ENCODE measurements at regions not wholly inside any gene's neighbourhood (a gene's known extent, or its start where the extent isn't known, plus 50 kb on each side); places are given as distances from the start of the nearest gene placed in this dataset.

DNA sequence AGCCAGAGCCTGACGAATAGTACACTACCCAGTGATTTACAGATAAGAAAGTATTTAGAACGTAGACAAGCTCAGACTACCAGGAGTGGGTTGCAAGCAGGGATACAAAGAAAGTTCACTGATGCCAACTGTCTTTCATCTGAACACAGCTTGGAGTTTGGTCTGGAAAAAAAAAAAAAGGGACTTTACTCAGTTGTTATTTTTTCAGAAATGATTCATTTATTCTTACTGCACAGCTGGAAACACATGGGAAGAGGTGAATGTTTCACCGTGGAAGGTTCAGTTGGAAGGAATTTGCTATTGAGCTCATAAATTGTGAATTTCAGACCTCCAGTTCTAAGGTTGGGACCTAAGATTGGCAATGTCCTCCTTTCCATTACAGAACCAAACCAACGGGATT, 259.7 kb downstream of the ETAA1 start:
- Mint-ChIP-seq H3K27ac (no peak overlapping the region), H3K27me3 (no peaks in the 10 kb centered on the region), H3K36me3 (no peaks in the 10 kb centered on the region), H3K4me3 (no peak overlapping the region), H3K4me1 (peaks cover 0 to 2% of the 10 kb centered on the region in 2 donors), H3K9me3 (peaks cover 4 to 7% of the 10 kb centered on the region in 2 donors)
- DNase-seq (no peak), ATAC-seq (replicated peaks) (no peak)

DNA sequence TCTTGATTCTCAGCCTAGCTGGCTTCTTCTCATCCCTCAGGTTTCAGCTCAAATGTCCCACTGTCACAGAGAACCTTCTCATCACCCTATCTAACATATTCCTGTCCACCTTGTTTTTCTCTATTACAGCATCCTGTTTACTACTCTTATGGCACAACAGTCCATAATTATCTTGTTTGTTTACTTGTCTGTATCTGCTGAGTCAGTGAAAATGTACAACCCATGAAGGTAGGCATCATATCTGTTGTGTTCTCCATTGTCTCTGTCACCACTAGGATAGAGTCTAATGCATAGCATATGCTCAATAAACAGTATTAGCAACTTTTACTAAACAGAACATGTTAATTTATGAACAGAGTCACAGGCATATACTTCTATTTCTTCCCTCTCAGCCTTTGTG, 261.7 kb downstream of the ETAA1 start:
- H3K27me3 Mint-ChIP-seq: no peaks in the 10 kb centered on the region
- no peak for ATAC-seq (replicated peaks)
- peaks cover 4 to 5% of the 10 kb centered on the region in 2 donors for H3K9me3 Mint-ChIP-seq

DNA sequence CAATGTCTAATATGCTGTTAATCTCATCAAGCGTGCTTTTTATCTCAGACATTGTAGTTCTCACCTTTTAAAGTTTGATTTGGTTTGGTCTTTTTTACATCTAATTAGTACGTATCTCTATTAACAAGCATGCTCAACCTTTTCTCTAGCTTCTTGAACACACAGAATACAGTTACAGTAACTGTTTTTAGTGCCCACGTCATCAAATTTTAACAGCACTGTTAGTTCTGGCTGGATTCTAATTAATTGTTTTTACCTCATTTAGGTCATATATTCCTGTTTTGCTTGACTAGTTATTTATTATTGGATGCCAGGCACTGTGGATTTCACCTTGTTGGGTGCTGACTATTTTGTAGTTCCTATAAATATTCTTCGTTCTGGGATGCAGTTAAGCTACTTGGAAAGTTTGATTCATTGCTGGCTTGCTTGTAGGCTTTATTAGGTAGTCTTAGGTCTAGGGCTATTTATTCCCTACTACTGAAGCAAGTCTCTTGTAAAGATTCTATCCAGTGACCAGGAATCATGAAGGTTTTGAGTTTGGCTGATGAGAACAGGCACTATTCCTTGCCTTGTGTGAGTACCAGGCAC, 263.0 kb downstream of the ETAA1 start:
- H3K9me3 Mint-ChIP-seq: peaks cover 3 to 5% of the 10 kb centered on the region in 2 donors
- no peaks in the 10 kb centered on the region for H3K36me3 Mint-ChIP-seq
- ATAC-seq (replicated peaks) (no peak), DNase-seq (no peak)
- no peak overlapping the region for H3K4me3 Mint-ChIP-seq
- H3K4me1 Mint-ChIP-seq: no peaks in the 10 kb centered on the region
- H3K27me3 Mint-ChIP-seq: no peaks in the 10 kb centered on the region
- no peak overlapping the region for H3K27ac Mint-ChIP-seq

More for the DNA sequence above, 261.7 kb downstream of the ETAA1 start:
- DNase-seq: no peak
- Mint-ChIP-seq H3K36me3 (no peaks in the 10 kb centered on the region), H3K4me1 (no peaks in the 10 kb centered on the region), H3K4me3 (no peak overlapping the region), H3K27ac (no peak overlapping the region)

DNA sequence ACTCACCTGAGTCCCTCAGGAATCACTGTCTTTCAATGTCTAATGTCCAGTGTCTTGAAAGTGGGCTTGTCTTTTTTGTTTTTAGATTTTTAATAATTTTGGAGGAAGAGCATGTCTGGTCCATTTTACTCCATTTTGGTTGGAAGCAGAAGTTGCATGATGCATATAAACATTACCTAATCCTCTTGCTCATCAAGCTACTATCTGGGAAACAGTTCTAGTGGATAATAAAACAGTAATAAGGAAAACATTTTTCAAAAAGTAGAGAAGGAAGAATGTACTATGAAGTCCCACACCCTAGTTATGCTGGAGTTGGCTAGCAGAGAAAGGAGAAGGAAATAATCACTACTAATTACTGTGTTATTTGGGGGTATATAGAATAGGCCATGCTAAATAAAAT, 263.7 kb downstream of the ETAA1 start:
- no peak for ATAC-seq (replicated peaks)
- Mint-ChIP-seq H3K27ac (no peak overlapping the region), H3K4me3 (no peak overlapping the region), H3K9me3 (peaks cover 0 to 4% of the 10 kb centered on the region in 2 donors), H3K27me3 (no peaks in the 10 kb centered on the region), H3K36me3 (no peaks in the 10 kb centered on the region), H3K4me1 (no peaks in the 10 kb centered on the region)
- DNase-seq: no peak

DNA sequence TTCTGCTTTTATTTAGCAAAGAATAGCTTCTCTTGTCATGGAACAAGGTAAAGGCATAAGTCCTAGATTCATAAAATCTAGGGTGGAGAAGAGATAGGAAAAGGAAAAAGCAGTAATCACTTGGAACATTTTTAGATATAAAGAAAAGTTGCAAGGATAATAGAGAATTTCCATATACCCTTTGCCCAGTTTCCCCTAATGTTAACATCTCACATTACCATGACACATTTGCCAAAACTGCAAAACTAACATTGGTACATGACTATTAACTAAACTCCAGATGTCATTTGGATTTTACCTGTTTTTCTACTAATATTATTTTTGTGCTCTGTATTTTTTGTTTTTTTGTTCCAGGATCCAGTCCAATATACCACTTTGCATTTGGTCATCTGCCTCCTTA, 265.1 kb downstream of the ETAA1 start:
- no peak for ATAC-seq (replicated peaks)
- H3K27me3 Mint-ChIP-seq: peaks cover 0 to 5% of the 10 kb centered on the region in 2 donors
- no peaks in the 10 kb centered on the region for H3K4me1 Mint-ChIP-seq
- no peaks in the 10 kb centered on the region for H3K36me3 Mint-ChIP-seq
- H3K27ac Mint-ChIP-seq: no peak overlapping the region
- H3K4me3 Mint-ChIP-seq: no peak overlapping the region
- DNase-seq: no peak
- H3K9me3 Mint-ChIP-seq: peaks cover 0 to 4% of the 10 kb centered on the region in 2 donors

DNA sequence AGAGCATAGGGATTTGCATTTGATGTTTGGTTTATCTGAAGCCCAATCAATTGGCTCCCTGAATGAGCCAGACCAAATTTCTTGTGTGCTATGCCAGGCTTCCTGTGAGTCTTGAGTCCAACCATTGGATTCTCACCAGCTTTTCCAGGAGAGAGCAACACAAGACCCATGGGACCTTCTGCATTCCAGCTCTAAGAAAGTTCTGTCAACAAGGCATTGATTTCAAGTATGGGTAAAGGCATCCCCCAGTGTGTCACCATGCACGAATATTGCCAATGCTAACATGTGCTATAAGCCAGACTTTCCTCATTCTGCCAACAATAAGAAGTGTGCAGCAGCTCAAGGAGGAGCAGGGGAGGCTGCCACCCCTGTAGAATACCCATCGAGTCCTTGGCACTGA, 266.6 kb downstream of the ETAA1 start:
- ATAC-seq (replicated peaks) (no peak), DNase-seq (no peak)
- no peak overlapping the region for H3K4me3 Mint-ChIP-seq
- H3K27me3 Mint-ChIP-seq: peaks cover 0 to 5% of the 10 kb centered on the region in 2 donors
- H3K4me1 Mint-ChIP-seq: no peaks in the 10 kb centered on the region
- H3K9me3 Mint-ChIP-seq: peaks cover 0 to 4% of the 10 kb centered on the region in 2 donors
- no peaks in the 10 kb centered on the region for H3K36me3 Mint-ChIP-seq
- H3K27ac Mint-ChIP-seq: no peak overlapping the region

DNA sequence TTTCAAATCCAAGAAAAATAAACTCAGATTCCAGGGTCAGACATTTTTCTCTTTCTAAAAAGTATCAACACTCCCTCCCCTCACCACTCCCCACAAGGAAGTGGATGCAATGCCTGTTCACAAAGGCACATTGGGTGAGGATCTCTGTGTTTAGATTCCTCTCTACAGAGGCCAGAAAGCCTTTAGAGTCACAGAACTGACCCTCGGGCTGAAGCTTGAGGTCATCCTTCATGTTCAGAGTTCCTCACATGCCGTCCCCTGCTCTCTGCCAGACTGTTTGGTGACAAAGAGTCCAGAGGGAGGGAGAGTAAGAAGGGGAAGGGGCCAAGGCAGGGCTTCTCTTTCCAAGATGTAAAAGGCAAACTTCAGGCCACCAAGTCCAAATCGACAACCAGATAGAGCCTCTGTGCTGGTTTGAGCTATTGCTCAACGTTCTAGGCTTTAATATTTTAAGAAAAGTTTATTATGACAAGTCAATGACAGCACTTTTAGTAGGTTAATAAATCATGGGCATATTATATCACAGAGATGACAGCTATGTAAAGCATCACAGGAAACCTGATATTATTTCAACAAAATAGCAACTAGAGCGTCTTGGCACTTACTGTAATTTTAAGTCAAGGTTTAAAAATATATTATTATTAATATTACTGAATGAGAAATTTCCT, 269.4 kb downstream of the ETAA1 start:
- no peaks in the 10 kb centered on the region for H3K9me3 Mint-ChIP-seq

DNA sequence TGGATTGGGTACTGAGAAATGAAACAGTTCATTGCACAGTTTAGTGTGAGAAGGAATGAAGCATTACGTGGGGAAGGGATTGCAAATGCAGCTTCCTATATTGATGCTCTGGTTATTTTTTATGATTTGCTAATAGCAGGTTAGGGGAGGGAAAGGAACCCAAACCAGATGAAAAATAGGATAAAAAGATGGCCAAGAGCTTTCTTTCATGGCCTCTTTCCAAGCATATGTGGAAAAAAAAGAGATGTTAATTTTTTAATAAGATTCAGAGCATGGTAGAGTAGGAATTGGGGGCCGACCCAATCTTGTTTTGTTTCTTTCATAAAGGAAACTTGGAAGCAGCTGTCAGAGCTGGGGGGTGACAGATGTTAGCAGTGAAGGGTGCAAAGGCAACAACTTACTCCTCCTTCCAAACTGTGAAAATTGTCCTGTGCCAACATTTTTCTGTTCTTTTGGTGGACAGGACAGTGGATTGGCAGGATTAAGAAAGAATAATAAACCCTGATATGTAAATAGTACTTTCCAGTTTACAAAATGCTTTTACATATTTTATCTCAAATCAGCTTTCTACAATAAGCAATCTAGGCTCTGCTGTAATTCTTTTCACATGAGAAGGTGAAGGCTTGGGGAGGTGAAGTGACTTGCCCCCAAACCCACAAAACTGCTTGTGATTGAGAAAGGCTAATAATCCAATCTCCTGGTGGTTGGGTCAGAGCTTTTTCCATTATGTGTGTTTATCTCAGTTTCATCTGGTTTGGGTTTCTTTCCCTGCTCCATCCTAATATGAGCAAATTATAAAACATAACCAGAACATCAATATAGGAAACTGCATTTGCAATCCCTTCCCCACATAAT, 270.1 kb downstream of the ETAA1 start:
- H3K4me3 Mint-ChIP-seq: no peak overlapping the region
- no peaks in the 10 kb centered on the region for H3K36me3 Mint-ChIP-seq
- DNase-seq (no peak), ATAC-seq (replicated peaks) (no peak)
- peaks cover 0 to 5% of the 10 kb centered on the region in 2 donors for H3K27me3 Mint-ChIP-seq
- H3K9me3 Mint-ChIP-seq: no peaks in the 10 kb centered on the region
- no peaks in the 10 kb centered on the region for H3K4me1 Mint-ChIP-seq
- no peak overlapping the region for H3K27ac Mint-ChIP-seq

More for the DNA sequence above, 269.4 kb downstream of the ETAA1 start:
- H3K27ac Mint-ChIP-seq: no peak overlapping the region
- ATAC-seq (replicated peaks) (no peak), DNase-seq (no peak)
- no peaks in the 10 kb centered on the region for H3K4me1 Mint-ChIP-seq
- no peaks in the 10 kb centered on the region for H3K36me3 Mint-ChIP-seq
- H3K4me3 Mint-ChIP-seq: no peak overlapping the region
- H3K27me3 Mint-ChIP-seq: peaks cover 0 to 5% of the 10 kb centered on the region in 2 donors

DNA sequence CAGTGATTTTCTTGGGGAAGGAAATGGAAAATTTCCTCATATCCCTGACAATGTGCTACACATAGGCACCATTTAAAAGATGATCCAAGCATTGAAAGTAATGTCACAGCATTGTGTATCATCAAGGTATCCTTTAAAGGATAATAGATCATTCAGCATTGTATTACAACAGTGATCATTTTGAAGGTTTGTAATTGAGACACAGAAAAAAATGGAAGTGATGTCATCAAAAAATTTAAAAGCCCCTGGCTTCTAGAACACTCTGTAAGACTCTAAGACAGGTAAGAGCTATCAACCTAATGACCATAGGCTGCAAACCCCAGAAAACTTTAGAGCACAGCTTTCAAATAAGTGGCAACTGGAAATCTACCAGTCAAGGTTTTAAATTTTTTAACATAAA, 271.4 kb downstream of the ETAA1 start:
- no peak for DNase-seq
- peaks cover 0 to 5% of the 10 kb centered on the region in 2 donors for H3K27me3 Mint-ChIP-seq
- ATAC-seq (replicated peaks): no peak
- H3K36me3 Mint-ChIP-seq: no peaks in the 10 kb centered on the region
- no peak overlapping the region for H3K27ac Mint-ChIP-seq
- no peak overlapping the region for H3K4me3 Mint-ChIP-seq
- H3K4me1 Mint-ChIP-seq: no peaks in the 10 kb centered on the region
- no peaks in the 10 kb centered on the region for H3K9me3 Mint-ChIP-seq

DNA sequence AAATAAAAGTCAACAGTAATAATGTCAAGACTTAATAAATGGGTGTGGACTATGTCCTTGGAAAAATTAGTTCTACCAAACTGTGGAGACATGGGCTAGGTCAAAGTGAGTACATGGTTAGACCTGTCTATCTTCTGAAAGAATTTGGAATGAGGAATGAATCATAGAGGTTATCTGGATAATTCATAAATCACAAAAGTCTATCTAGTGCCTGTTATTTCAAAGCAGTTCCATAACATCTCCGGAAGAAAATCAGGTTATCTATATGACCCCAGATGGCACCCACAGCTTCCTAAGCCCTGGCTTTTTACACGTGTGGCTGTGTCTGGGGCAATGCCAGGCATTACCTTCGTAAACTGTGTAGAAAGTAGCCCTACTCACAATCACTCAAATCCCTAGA, 272.0 kb downstream of the ETAA1 start:
- ATAC-seq (replicated peaks) (no peak), DNase-seq (no peak)
- Mint-ChIP-seq H3K4me3 (no peak overlapping the region), H3K9me3 (no peaks in the 10 kb centered on the region), H3K27me3 (peaks cover 0 to 5% of the 10 kb centered on the region in 2 donors), H3K36me3 (no peaks in the 10 kb centered on the region), H3K27ac (no peak overlapping the region), H3K4me1 (no peaks in the 10 kb centered on the region)

DNA sequence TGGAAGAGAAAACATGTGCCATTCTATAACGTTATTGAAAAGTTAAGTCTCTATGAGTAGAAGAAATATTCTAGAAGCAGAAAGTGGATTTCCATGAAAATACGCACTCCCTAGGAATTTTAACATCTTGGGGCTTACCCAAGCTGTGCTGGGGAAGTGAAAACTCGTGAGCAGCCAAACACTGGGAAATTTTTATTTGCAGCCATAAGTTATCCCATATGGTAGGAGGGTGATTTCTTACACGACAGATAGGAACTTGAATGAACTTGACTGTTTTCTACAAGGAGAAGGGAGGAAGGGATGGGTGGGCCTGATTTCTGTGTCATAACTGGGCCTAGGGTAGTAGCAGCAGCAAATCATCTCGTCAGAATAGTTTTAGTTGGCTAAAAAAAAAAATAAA, 272.6 kb downstream of the ETAA1 start:
- no peak for DNase-seq
- Mint-ChIP-seq H3K27me3 (peaks cover 0 to 5% of the 10 kb centered on the region in 2 donors), H3K4me3 (no peak overlapping the region), H3K36me3 (no peaks in the 10 kb centered on the region), H3K4me1 (no peaks in the 10 kb centered on the region), H3K9me3 (no peaks in the 10 kb centered on the region), H3K27ac (no peak overlapping the region)
- no peak for ATAC-seq (replicated peaks)

DNA sequence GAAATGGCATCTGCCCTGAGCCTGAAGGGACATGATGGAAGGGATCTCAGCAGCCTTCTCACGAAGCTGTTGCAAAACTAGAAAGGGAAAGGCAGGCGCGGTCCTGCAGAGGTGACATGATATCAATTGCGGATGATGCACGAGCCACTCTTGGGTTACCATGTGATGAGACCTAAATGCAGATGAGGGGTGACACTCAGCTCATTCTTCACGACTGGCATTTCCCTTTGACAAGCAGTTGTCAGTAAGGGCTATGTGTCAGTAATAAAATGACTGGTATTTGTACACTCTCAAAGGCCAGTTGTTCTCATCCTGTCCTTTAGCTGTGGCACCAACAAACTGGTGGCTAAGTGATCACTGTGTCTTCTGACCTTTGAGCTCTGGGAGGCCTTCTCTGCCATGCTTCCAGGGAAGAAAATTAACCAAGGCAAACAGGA, 273.6 kb downstream of the ETAA1 start:
- ATAC-seq (replicated peaks): peak in 1 of 2 donors; percentile 20
- no peaks in the 10 kb centered on the region for H3K9me3 Mint-ChIP-seq
- no peak overlapping the region for H3K27ac Mint-ChIP-seq
- DNase-seq: no peak
- no peaks in the 10 kb centered on the region for H3K36me3 Mint-ChIP-seq
- no peak overlapping the region for H3K4me3 Mint-ChIP-seq
- no peaks in the 10 kb centered on the region for H3K4me1 Mint-ChIP-seq
- H3K27me3 Mint-ChIP-seq: peaks cover 0 to 5% of the 10 kb centered on the region in 2 donors

DNA sequence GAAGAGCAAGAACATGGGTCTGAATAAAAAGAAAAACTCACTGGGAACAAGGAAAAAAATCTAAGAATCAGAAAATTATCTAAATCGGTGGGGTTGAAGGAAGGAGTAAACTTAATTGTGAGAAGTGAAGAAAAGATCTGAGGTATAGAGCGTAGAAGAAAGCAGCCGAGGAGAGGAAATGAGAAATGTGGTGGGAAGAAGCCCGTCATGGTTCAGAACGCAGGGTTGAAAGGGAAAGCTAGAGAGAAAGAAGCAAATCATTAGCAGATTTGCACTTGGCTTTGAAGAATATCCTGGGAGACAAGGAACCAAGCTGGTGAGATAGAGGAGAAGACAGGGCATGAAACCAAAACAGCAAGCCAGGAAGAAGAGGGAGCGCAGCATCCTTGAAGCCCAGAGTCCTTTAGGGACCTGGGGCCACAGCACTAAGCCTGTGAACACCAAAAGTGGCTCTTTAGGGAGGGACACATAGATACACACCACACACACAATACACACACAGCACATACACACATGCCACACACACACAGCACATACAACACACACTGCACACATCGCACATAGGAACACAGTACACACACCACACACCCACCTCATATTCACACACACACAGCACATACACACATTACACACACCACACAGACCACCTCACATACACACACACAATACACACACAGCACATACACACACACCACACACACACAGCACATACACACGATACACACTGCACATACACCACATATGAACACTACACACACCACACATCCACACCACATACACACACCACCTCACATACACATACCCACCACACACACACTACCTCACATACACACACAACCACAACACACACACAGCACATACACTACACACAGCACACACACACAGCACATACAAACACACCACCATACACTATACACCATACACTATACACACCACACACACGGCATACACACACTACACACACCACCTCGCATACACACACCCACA, 274.6 kb downstream of the ETAA1 start:
- ATAC-seq (replicated peaks): peak in 1 of 2 donors; percentile 47
- DNase-seq: no peak
- H3K27me3 Mint-ChIP-seq: no peaks in the 10 kb centered on the region
- H3K4me1 Mint-ChIP-seq: no peaks in the 10 kb centered on the region
- no peaks in the 10 kb centered on the region for H3K9me3 Mint-ChIP-seq
- H3K36me3 Mint-ChIP-seq: no peaks in the 10 kb centered on the region
- no peak overlapping the region for H3K27ac Mint-ChIP-seq
- no peak overlapping the region for H3K4me3 Mint-ChIP-seq

DNA sequence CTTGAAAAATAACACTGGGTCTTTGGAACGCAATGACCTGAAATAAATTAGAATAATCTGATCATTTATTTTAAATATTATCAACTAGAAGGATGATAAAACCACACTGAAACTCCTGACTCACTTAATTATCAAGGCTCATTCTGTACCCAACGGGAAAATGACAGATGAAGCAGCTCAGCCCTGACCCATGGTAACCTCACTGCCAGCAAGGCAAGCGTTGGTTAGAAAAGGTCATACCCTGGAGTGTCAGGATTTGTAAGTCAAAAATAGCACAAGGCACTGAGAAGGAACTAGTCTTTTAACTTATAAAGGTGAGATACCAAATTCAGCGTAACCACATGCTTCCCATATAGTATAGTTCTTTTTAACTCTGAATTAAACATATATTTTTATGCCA, 277.5 kb downstream of the ETAA1 start:
- no peaks in the 10 kb centered on the region for H3K4me1 Mint-ChIP-seq
- no peak overlapping the region for H3K27ac Mint-ChIP-seq
- DNase-seq (no peak), ATAC-seq (replicated peaks) (no peak)
- H3K4me3 Mint-ChIP-seq: no peak overlapping the region
- H3K9me3 Mint-ChIP-seq: no peaks in the 10 kb centered on the region
- no peaks in the 10 kb centered on the region for H3K36me3 Mint-ChIP-seq
- H3K27me3 Mint-ChIP-seq: peaks cover 3 to 6% of the 10 kb centered on the region in 2 donors

All from stimulated activated naive B cell treated with anti-CD40 and anti-IgM and Interleukin-4, amounts not matched to agents 10 μg/mL and 1 μg/mL and 100 μg/mL, for 72 hours (primary cell).